Prostate gland (tissue), 2 donors: ENCODE measurements at regions not wholly inside any gene's neighbourhood (a gene's known extent, or its start where the extent isn't known, plus 50 kb on each side); places are given as distances from the start of the nearest gene placed in this dataset.

ENCODE experiments used
- DNase-seq: peaks from one replicate; pipeline ENCODE4 v3.0.0-alpha.2; 2019; ENCODE audit warnings: low spot score
- H3K27ac ChIP-seq, 2 donors: fragments of 200-600 bp; sonication (generic); 2 replicates each; pipeline ENCODE4 v1.5.1; 2017 to 2019
- H3K27me3 ChIP-seq: fragments of 200-600 bp; sonication (generic); replicated peaks from 2 replicates; pipeline ENCODE4 v1.5.1; 2019; ENCODE audit not compliant: insufficient read depth
- H3K36me3 ChIP-seq, 2 donors: fragments of 200-600 bp; sonication (generic); 1 replicate in 1 of 2; 2 replicates in 1 of 2; pipeline versions ENCODE4 v1.5.1 to v1.8.1; 2017 to 2019
- H3K4me1 ChIP-seq: fragments of 200-600 bp; sonication (generic); replicated peaks from 2 replicates; pipeline ENCODE4 v1.5.1; 2019
- H3K4me3 ChIP-seq, 2 donors: fragments of 200-600 bp; sonication (generic); 2 replicates each; pipeline ENCODE4 v1.5.1; 2017 to 2019
- H3K9me3 ChIP-seq: fragments of 200-600 bp; sonication (generic); 2 replicates; pipeline ENCODE4 v1.5.1; 2017
- CTCF ChIP-seq, 4 experiments: fragments of 200-600 bp in 2 of 4; fragments of 450-650 bp in 2 of 4; sonication (generic) in 2 of 4; IDR thresholded peaks; 1 replicate in 3 of 4; 2 replicates in 1 of 4; pipeline ENCODE4 v1.5.1; 2016 to 2019; ENCODE audit warnings: antibody characterized with exemption in 4 of 4, mild to moderate bottlenecking in 2 of 4, moderate library complexity in 2 of 4
- POLR2A ChIP-seq: fragments of 450-650 bp; IDR thresholded peaks from one replicate; pipeline ENCODE4 v1.6.1; 2016; ENCODE audit warnings: antibody characterized with exemption, mild to moderate bottlenecking
- POLR2AphosphoS5 ChIP-seq: sonication (generic); formaldehyde crosslinking; IDR thresholded peaks from one replicate; pipeline ENCODE4 v1.6.1; 2017; ENCODE audit warnings: antibody characterized with exemption
- WGBS: methylation state at CpG from one replicate; pipeline ENCODE4 v1.1.5; 2018; 5-methylcytosine and 5-hydroxymethylcytosine counted together
- intact Hi-C: fragments of 100-400 bp; cut with DNase I; formaldehyde crosslinking; loops from one replicate; pipeline ENCODE4 v1.14.2; 2022

- H3K27ac ChIP-seq: no peak overlapping the region
- H3K36me3 ChIP-seq: no peaks in the 10 kb centered on the region
- peaks cover 11% of the 10 kb centered on the region for H3K27me3 ChIP-seq
- TF ChIP-seq POLR2A (no peak), POLR2AphosphoS5 (no peak), CTCF (IDR thresholded peaks at IDR 0.05) (no peak)
- WGBS: 39% methylated on average over 7 of the region's 7 CpGs
- H3K9me3 ChIP-seq: no peaks in the 10 kb centered on the region
- no peaks in the 10 kb centered on the region for H3K4me1 ChIP-seq
- H3K4me3 ChIP-seq: no peak overlapping the region
- intact Hi-C loops: no loop called here
- no peak for DNase-seq
Observed at GRCh38 chr22:48145738-48146137, 1383.3 kb downstream of the TBC1D22A start.

DNA sequence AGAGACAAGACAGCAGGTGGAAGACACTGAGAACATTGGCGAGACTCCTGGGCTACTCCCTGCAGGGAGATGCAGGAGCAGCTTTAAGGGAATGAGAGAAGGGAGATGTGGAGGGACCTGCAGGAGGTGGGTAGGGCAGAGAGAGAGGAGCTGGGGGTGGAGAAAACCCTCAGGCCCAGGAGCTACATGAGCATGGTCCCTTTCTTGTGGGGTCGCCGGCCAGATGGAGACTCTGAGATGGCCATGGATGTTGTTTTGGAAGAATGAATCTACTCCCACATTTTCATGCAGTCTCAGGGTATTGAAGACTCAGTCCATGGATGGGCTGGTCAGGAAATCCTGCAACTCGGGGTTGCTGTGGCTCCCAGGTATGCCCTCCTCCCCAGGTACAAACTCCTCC lies 1381.9 kb downstream of the TBC1D22A start:
- no peaks in the 10 kb centered on the region for H3K4me1 ChIP-seq
- TF ChIP-seq CTCF (IDR thresholded peaks at IDR 0.05) (no peak), POLR2AphosphoS5 (no peak), POLR2A (no peak)
- DNase-seq: no peak
- intact Hi-C loops: no loop called here
- 98% methylated on average over 4 of the region's 4 CpGs for WGBS
- no peaks in the 10 kb centered on the region for H3K36me3 ChIP-seq
- no peaks in the 10 kb centered on the region for H3K9me3 ChIP-seq
- no peak overlapping the region for H3K27ac ChIP-seq
- H3K27me3 ChIP-seq: peaks cover 11% of the 10 kb centered on the region
- H3K4me3 ChIP-seq: no peak overlapping the region

DNA sequence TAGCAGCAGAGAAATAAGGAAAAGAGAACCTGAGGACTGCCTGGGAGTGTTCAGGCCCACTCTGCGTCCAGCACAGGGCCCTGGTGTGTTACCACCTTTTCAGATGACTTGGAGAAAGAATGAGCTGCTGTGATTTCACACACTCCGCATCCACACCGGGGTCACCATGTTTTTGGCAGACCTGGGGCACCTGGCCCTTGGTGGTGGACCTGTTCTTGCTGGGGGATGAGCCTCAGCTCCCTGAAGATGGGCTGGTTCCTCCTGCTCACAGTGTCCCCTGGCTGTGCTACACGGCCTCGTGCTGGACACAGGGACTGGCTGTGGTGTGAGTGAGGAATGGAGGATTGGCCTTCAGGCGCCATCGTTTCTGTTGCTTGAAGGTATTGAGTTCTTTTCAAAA lies 1381.4 kb downstream of the TBC1D22A start:
- DNase-seq: no peak
- Histone ChIP-seq H3K4me1 (no peaks in the 10 kb centered on the region), H3K27ac (no peak overlapping the region), H3K4me3 (no peak overlapping the region), H3K36me3 (no peaks in the 10 kb centered on the region), H3K27me3 (peaks cover 11% of the 10 kb centered on the region), H3K9me3 (no peaks in the 10 kb centered on the region)
- intact Hi-C loops: no loop called here
- TF ChIP-seq POLR2A (no peak), POLR2AphosphoS5 (no peak), CTCF (IDR thresholded peaks at IDR 0.05) (no peak)
- 91% methylated on average over 7 of the region's 7 CpGs for WGBS

DNA sequence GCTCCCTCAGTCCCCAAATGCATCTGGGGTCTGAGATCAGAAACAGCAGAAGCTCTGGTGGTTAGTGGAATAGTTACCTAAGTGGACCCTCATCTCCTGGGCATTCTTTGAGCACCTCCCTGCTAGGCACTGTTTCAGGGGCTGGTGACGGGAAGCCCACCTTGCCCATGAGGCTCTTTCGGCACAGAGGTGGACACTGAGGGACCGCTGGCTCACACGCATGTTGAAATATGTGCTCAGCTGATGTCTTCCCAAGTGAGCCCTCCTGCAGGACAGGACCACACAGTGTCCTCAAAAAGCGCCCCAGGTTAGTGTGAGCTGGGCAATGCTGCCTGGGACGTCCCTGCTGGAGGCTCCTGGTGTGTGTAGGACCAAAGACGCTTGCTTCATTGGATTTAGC lies 1379.9 kb downstream of the TBC1D22A start:
- 93% methylated on average over 7 of the region's 7 CpGs for WGBS
- TF ChIP-seq POLR2A (no peak), POLR2AphosphoS5 (no peak), CTCF (IDR thresholded peaks at IDR 0.05) (no peak)
- Histone ChIP-seq H3K4me3 (no peak overlapping the region), H3K4me1 (no peaks in the 10 kb centered on the region), H3K9me3 (no peaks in the 10 kb centered on the region), H3K36me3 (no peaks in the 10 kb centered on the region), H3K27ac (no peak overlapping the region), H3K27me3 (peaks cover 11% of the 10 kb centered on the region)
- intact Hi-C loops: no loop called here
- DNase-seq: no peak

- no peaks in the 10 kb centered on the region for H3K4me1 ChIP-seq
- no peaks in the 10 kb centered on the region for H3K9me3 ChIP-seq
- WGBS: 18% methylated on average over 10 of the region's 10 CpGs
- DNase-seq: no peak
- H3K4me3 ChIP-seq: no peak overlapping the region
- intact Hi-C loops: no loop called here
- TF ChIP-seq CTCF (IDR thresholded peaks at IDR 0.05): no peak
- TF ChIP-seq POLR2A: no peak
- no peak for TF ChIP-seq POLR2AphosphoS5
- H3K27me3 ChIP-seq: peaks cover 9% of the 10 kb centered on the region
- no peak overlapping the region for H3K27ac ChIP-seq
- H3K36me3 ChIP-seq: no peaks in the 10 kb centered on the region
Observed at GRCh38 chr22:48141301-48141700, 1378.9 kb downstream of the TBC1D22A start.
